ENCODE measurements at regions not wholly inside any gene's neighbourhood (a gene's known extent, or its start where the extent isn't known, plus 50 kb on each side); places are given as distances from the start of the nearest gene placed in this dataset.

DNA sequence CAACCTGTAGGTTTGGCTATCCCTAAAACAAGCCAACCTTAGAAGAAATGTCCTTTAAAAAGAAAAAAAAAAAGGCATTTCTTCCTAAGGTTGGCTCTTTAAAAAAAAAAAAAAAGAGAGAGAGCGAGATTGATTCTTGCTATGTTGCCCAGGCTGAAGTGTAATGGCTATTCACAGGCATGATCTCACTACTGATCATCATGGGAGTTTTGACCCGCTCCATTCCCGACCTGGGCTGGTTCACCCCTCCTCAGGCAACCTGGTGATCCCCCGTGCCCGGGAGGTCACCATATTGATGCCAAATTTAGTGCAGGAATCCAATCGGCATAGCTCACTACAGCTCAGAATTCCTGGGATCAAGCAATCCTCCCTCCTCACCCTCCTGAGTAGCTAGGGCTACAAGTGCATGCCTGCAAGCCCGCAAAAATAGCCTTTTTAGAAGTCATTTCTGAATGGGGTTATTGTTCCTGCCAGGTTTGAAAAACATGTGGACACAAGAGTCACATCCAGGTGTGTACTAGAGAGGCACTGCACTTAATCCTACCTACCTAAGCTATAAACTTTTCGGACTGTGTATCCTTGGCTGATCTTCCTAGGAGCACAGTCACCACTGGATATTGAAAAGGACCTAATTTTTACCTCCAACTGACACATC is 61.4 kb upstream of the ZCCHC13 start:
- TF ChIP-seq POLR2A (IDR thresholded peaks at IDR 0.05) = no peak
- TF ChIP-seq, protein P1, sequence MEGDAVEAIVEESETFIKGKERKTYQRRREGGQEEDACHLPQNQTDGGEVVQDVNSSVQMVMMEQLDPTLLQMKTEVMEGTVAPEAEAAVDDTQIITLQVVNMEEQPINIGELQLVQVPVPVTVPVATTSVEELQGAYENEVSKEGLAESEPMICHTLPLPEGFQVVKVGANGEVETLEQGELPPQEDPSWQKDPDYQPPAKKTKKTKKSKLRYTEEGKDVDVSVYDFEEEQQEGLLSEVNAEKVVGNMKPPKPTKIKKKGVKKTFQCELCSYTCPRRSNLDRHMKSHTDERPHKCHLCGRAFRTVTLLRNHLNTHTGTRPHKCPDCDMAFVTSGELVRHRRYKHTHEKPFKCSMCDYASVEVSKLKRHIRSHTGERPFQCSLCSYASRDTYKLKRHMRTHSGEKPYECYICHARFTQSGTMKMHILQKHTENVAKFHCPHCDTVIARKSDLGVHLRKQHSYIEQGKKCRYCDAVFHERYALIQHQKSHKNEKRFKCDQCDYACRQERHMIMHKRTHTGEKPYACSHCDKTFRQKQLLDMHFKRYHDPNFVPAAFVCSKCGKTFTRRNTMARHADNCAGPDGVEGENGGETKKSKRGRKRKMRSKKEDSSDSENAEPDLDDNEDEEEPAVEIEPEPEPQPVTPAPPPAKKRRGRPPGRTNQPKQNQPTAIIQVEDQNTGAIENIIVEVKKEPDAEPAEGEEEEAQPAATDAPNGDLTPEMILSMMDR (IDR thresholded peaks at IDR 0.05) = no peak
- DNase-seq (ENCODE audit: low spot score in 2 of 2) = no peak
- intact Hi-C loops (cut with DNase I; ENCODE audit: low total_unique reads) = no loop called here
- WGBS, 2 donors = 78 to 84% methylated on average over 8 of the region's 8 CpGs
- H3K4me3 ChIP-seq (ENCODE audit: low read depth, poor library complexity, severe bottlenecking) = no peak overlapping the region

DNA sequence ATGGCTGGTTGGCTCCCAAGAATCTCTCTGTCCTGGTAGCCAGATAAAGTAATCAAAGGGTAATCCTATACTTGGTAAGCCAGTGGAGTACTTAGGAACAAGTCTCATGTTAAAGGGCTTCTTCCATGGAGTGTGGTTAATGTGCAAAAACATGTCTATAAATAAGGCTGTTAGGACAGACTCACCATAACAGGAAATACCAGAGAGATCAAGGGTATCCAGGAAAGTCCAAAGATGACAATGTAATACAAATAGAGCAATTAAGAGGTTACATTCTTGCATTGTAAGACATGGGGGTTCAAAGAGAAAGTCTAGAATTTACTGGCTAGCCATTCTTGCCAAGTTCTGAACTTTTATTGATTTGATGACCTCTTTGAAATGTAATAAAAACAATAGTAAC is 61.9 kb upstream of the ZCCHC13 start:
- no peak overlapping the region for H3K4me3 ChIP-seq (ENCODE audit: low read depth, poor library complexity, severe bottlenecking)
- no peak for DNase-seq (ENCODE audit: low spot score in 2 of 2)
- no peak for TF ChIP-seq POLR2A (IDR thresholded peaks at IDR 0.05)
- TF ChIP-seq, protein P1 (IDR thresholded peaks at IDR 0.05) = no peak
- intact Hi-C loops (cut with DNase I; ENCODE audit: low total_unique reads) = no loop called here

DNA sequence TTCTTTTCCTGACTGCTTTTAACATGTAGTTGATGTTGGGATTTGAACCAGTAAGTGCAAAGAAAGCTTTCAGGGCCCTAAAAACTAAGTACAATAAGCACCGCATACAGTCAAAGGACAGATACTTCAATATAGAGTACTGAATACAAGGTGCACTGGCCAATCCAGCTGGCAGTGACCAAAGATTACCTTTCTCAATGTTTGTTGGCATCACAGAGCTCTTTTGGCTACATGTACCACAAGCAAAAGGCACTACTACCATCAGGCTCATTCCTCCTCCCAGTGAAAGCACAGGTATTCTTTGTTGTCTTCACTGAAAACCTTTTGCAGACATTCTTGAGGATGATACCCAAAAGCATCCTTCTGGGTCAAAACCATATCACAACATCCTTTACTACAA is 65.2 kb upstream of the ZCCHC13 start:
- intact Hi-C loops (cut with DNase I; ENCODE audit: low total_unique reads) = no loop called here
- H3K4me3 ChIP-seq (ENCODE audit: low read depth, poor library complexity, severe bottlenecking) = no peak overlapping the region
- DNase-seq (ENCODE audit: low spot score in 2 of 2) = no peak
- 86 to 91% methylated on average over 1 of the region's 1 CpG for WGBS, 2 donors
- no peak for TF ChIP-seq POLR2A (IDR thresholded peaks at IDR 0.05)
- TF ChIP-seq, protein P1 (IDR thresholded peaks at IDR 0.05) = no peak

DNA sequence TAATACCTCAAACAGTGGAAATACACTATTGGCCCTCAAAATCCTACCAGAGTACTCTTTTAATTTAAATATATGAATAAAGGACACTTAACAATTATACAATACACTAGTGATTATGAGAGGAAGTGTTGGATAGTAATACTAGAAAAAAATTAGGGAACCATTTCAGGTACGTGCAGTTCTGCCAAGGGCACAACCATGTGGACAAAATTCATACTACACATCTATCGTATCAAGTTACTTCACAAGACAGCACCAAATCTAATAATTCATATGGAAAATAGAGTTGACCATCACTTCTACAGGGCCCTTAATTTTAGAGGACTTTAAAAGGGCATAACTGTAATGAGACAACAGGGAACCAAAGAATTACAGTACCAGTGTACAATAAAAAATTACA is 69.2 kb upstream of the ZCCHC13 start:
- no peak for TF ChIP-seq POLR2A (IDR thresholded peaks at IDR 0.05)
- no peak overlapping the region for H3K4me3 ChIP-seq (ENCODE audit: low read depth, poor library complexity, severe bottlenecking)
- intact Hi-C loops (cut with DNase I; ENCODE audit: low total_unique reads) = no loop called here
- DNase-seq (ENCODE audit: low spot score in 2 of 2) = no peak
- WGBS, 2 donors = 57 to 60% methylated on average over 2 of the region's 2 CpGs

DNA sequence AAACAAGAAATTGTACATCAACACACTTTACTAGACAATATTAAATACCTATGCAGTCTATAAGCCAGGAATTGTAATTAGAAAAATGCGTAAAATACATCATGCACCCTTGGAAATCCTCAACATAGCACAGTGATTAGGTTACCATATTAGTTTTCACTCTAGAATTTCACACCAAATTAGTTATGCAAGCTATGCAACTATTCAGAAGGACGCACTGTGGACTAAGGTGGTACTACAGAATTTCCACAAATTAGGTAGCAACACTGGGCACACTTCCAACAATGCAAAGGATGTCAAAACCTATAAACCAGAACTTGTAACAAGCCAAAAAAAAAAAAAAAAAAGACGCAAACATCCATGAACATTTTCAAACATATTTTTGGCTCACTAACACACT is 71.1 kb upstream of the ZCCHC13 start:
- no peak for DNase-seq (ENCODE audit: low spot score in 2 of 2)
- WGBS, 2 donors = 57 to 64% methylated on average over 3 of the region's 3 CpGs
- intact Hi-C loops (cut with DNase I; ENCODE audit: low total_unique reads) = no loop called here
- no peak overlapping the region for H3K4me3 ChIP-seq (ENCODE audit: low read depth, poor library complexity, severe bottlenecking)
- TF ChIP-seq, protein P1 (IDR thresholded peaks at IDR 0.05) = no peak
- TF ChIP-seq POLR2A (IDR thresholded peaks at IDR 0.05) = no peak

DNA sequence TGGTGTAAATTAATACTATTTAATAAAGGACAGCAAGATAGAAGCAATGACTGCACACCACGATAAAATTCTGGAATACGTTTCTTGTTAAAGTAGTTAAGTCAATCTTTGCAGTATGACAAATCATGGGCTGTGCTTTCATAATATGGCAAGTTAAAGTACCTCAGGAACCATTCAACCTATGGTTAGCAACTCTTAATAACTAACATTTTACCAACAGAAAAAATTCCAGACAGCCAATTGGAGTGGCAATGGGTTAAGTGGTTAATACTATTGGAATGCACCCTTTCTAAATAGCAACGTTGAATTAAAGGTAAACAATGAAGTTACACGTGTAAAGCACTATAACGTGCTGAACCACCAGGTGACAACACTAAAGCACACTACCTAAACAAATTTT is 72.4 kb upstream of the ZCCHC13 start:
- TF ChIP-seq POLR2A (IDR thresholded peaks at IDR 0.05) = no peak
- TF ChIP-seq, protein P1 (IDR thresholded peaks at IDR 0.05) = no peak
- H3K4me3 ChIP-seq (ENCODE audit: low read depth, poor library complexity, severe bottlenecking) = no peak overlapping the region
- intact Hi-C loops (cut with DNase I; ENCODE audit: low total_unique reads) = no loop called here
- WGBS, 2 donors = 74 to 82% methylated on average over 5 of the region's 5 CpGs
- no peak for DNase-seq (ENCODE audit: low spot score in 2 of 2)
